ENCODE measurements at regions not wholly inside any gene's neighbourhood (a gene's known extent, or its start where the extent isn't known, plus 50 kb on each side); places are given as distances from the start of the nearest gene placed in this dataset.

GRCh38 chr14:38103542-38104225, 104.0 kb upstream of the SSTR1 start:
- Histone ChIP-seq H3K27me3 (ENCODE audit: insufficient read depth, low read depth, low read length) (no peaks in the 10 kb centered on the region), H3K9me2 (ENCODE audit: insufficient read depth, low read length) (no peaks in the 10 kb centered on the region), H2AFZ (ENCODE audit: low read depth, low read length) (no peak overlapping the region), H3F3A (ENCODE audit: insufficient read depth, low read length, poor library complexity, severe bottlenecking) (no peaks in the 10 kb centered on the region), H3K36me3 (ENCODE audit: insufficient read depth, low read length) (no peaks in the 10 kb centered on the region), H3K9ac (ENCODE audit: low read length) (no peak overlapping the region), H3K27ac (ENCODE audit: low read length) (no peak overlapping the region), H3K9me3 (ENCODE audit: low read length) (peaks cover 5% of the 10 kb centered on the region), H4K20me1 (ENCODE audit: insufficient read depth) (no peaks in the 10 kb centered on the region), H3K79me2 (replicated peaks; ENCODE audit: insufficient read depth, low read length) (no peaks in the 10 kb centered on the region), H3K4me3 (ENCODE audit: low read length) (no peak overlapping the region), H3K4me2 (ENCODE audit: low read length) (no peak overlapping the region)
- TF ChIP-seq EZH2 (IDR thresholded peaks at IDR 0.05; ENCODE audit: borderline replicate concordance, insufficient read depth, low read length, poor library complexity, severe bottlenecking), result no peak
- no peak for TF ChIP-seq CTCF (IDR thresholded peaks at IDR 0.05; ENCODE audit: poor library complexity, severe bottlenecking)
- no peak for TF ChIP-seq RAD21 (conservative IDR thresholded peaks at IDR 0.05)
- no peak for TF ChIP-seq EP300 (conservative IDR thresholded peaks at IDR 0.05; ENCODE audit: poor library complexity, severe bottlenecking)
- TF ChIP-seq REST (IDR thresholded peaks at IDR 0.05; ENCODE audit: borderline replicate concordance), result no peak

DNA sequence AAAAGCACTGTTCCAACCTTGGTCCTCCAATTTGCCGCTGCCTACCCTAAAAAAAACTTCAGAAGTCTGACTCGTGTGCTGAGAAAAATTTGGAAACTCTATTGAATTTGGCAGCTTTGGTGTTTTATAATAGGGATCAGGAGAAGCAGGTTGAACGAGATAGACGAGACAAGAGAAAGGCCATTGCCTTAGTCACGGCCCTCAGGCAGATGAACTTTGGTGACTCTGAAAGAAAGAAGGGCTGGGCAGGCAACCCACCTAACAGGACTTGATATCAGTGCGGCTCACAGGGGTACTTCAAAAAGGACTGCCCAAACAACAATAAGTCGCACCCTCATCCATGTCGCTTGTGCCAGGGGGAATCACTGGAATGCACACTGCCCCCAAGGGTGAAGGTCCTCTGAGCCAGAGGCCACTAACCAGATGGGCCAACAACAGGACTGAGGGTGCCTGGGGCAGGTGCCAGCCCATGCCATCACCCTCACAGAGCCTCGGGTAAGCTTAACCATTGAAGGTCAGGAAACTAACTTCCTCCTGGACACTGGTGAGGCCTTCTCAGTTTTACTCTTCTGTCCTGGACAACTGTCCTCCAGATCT, 102.5 kb upstream of the SSTR1 start:
- no peak overlapping the region for H3K4me2 ChIP-seq (ENCODE audit: low read length)
- no peaks in the 10 kb centered on the region for H4K20me1 ChIP-seq (ENCODE audit: insufficient read depth)
- no peak overlapping the region for H2AFZ ChIP-seq (ENCODE audit: low read depth, low read length)
- H3K9ac ChIP-seq (ENCODE audit: low read length), result no peak overlapping the region
- peaks cover 5% of the 10 kb centered on the region for H3K9me3 ChIP-seq (ENCODE audit: low read length)
- TF ChIP-seq MXI1 (conservative IDR thresholded peaks at IDR 0.05; ENCODE audit: poor library complexity, severe bottlenecking) (no peak), REST (IDR thresholded peaks at IDR 0.05; ENCODE audit: borderline replicate concordance) (no peak), EZH2 (IDR thresholded peaks at IDR 0.05; ENCODE audit: borderline replicate concordance, insufficient read depth, low read length, poor library complexity, severe bottlenecking) (no peak), CTCF (IDR thresholded peaks at IDR 0.05; ENCODE audit: poor library complexity, severe bottlenecking) (no peak), RAD21 (conservative IDR thresholded peaks at IDR 0.05) (no peak), SMC3 (conservative IDR thresholded peaks at IDR 0.05; ENCODE audit: poor library complexity) (no peak), POLR2AphosphoS5 (IDR thresholded peaks at IDR 0.05) (no peak), TAF1 (IDR thresholded peaks at IDR 0.05; ENCODE audit: low read depth) (no peak), EP300 (conservative IDR thresholded peaks at IDR 0.05; ENCODE audit: poor library complexity, severe bottlenecking) (no peak)
- no peak overlapping the region for H3K27ac ChIP-seq (ENCODE audit: low read length)
- no peaks in the 10 kb centered on the region for H3K27me3 ChIP-seq (ENCODE audit: insufficient read depth, low read depth, low read length)
- no peaks in the 10 kb centered on the region for H3K79me2 ChIP-seq (replicated peaks; ENCODE audit: insufficient read depth, low read length)
- no peak overlapping the region for H3K4me3 ChIP-seq (ENCODE audit: low read length)
- H3K36me3 ChIP-seq (ENCODE audit: insufficient read depth, low read length), result no peaks in the 10 kb centered on the region
- H3F3A ChIP-seq (ENCODE audit: insufficient read depth, low read length, poor library complexity, severe bottlenecking), result no peaks in the 10 kb centered on the region
- no peaks in the 10 kb centered on the region for H3K9me2 ChIP-seq (ENCODE audit: insufficient read depth, low read length)

All from neural cell (in vitro differentiated cells).